CD4-positive, alpha-beta memory T cell (primary cell): ENCODE measurements at regions not wholly inside any gene's neighbourhood (a gene's known extent, or its start where the extent isn't known, plus 50 kb on each side); places are given as distances from the start of the nearest gene placed in this dataset.

Experiments
- CTCF ChIA-PET: fragments of 350-600 bp; sonication (Branson Sonifier 250); formaldehyde crosslinking; loops from one replicate; lab custom pipeline; 2021; ENCODE audit warnings: inconsistent platforms; ENCODE audit not compliant: partially characterized antibody; lab: Charles Lee
- POLR2A ChIA-PET: fragments of 350-600 bp; sonication (Branson Sonifier 250); formaldehyde crosslinking; loops from one replicate; lab custom pipeline; 2021; ENCODE audit not compliant: partially characterized antibody; lab: Charles Lee
- DNase-seq, 5 donors: peaks; one replicate each; pipeline versions ENCODE4 v3.0.0 to v3.0.0-alpha.2; 2020 to 2022; ENCODE audit warnings: mixed read lengths in 1 of 5
- H3K27ac ChIP-seq: one replicate; pipeline ENCODE4 v1.7.0; 2013; ENCODE audit warnings: low read depth, low read length
- H3K27me3 ChIP-seq: 2 replicates; pipeline ENCODE4 v1.7.0; 2013; ENCODE audit warnings: mild to moderate bottlenecking, low read length, moderate library complexity; ENCODE audit not compliant: insufficient read depth
- H3K36me3 ChIP-seq: 2 replicates; pipeline ENCODE4 v1.7.0; 2013; ENCODE audit warnings: mild to moderate bottlenecking, low read length, moderate library complexity; ENCODE audit not compliant: insufficient read depth
- H3K4me1 ChIP-seq: 2 replicates; pipeline ENCODE4 v1.7.0; 2013; ENCODE audit warnings: mild to moderate bottlenecking, low read length, moderate library complexity; ENCODE audit not compliant: insufficient read depth
- H3K4me3 ChIP-seq, 2 donors: one replicate each; pipeline ENCODE4 v1.7.0; 2013; ENCODE audit warnings: low read length in 2 of 2, mild to moderate bottlenecking in 1 of 2
- H3K9me3 ChIP-seq, 2 donors: one replicate each; pipeline ENCODE4 v1.7.0; 2013; ENCODE audit warnings: low read length in 2 of 2, control low read depth in 1 of 2; ENCODE audit not compliant: control insufficient read depth in 1 of 2
- H3K27ac Mint-ChIP-seq, 7 donors: one replicate each; pipeline ENCODE4 v1.8.0; 2020 to 2021; ENCODE audit warnings: mixed read lengths in 7 of 7, mild to moderate bottlenecking in 6 of 7, inconsistent platforms in 3 of 7, moderate library complexity in 3 of 7
- H3K27me3 Mint-ChIP-seq, 2 donors: one replicate each; pipeline ENCODE4 v1.8.0; 2020 to 2021; ENCODE audit warnings: mixed read lengths in 2 of 2
- H3K36me3 Mint-ChIP-seq, 2 donors: one replicate each; pipeline ENCODE4 v1.8.0; 2020 to 2021; ENCODE audit warnings: mixed read lengths in 2 of 2, inconsistent platforms in 1 of 2, mild to moderate bottlenecking in 1 of 2
- H3K4me1 Mint-ChIP-seq, 4 donors: one replicate each; pipeline ENCODE4 v1.8.0; 2020 to 2021; ENCODE audit warnings: mixed read lengths in 4 of 4, mild to moderate bottlenecking in 1 of 4
- H3K4me3 Mint-ChIP-seq, 8 donors: one replicate each; pipeline ENCODE4 v1.8.0; 2020 to 2021; ENCODE audit warnings: mixed read lengths in 8 of 8, mild to moderate bottlenecking in 7 of 8, moderate library complexity in 6 of 8, inconsistent platforms in 3 of 8
- H3K9me3 Mint-ChIP-seq, 8 donors: one replicate each; pipeline ENCODE4 v1.8.0; 2020 to 2021; ENCODE audit warnings: mixed read lengths in 8 of 8, mild to moderate bottlenecking in 5 of 8, inconsistent platforms in 3 of 8, moderate library complexity in 1 of 8
- intact Hi-C: fragments of 100-400 bp; cut with micrococcal nuclease; formaldehyde crosslinking; loops from one replicate; pipeline ENCODE4 v1.15.1; 2023

DNA sequence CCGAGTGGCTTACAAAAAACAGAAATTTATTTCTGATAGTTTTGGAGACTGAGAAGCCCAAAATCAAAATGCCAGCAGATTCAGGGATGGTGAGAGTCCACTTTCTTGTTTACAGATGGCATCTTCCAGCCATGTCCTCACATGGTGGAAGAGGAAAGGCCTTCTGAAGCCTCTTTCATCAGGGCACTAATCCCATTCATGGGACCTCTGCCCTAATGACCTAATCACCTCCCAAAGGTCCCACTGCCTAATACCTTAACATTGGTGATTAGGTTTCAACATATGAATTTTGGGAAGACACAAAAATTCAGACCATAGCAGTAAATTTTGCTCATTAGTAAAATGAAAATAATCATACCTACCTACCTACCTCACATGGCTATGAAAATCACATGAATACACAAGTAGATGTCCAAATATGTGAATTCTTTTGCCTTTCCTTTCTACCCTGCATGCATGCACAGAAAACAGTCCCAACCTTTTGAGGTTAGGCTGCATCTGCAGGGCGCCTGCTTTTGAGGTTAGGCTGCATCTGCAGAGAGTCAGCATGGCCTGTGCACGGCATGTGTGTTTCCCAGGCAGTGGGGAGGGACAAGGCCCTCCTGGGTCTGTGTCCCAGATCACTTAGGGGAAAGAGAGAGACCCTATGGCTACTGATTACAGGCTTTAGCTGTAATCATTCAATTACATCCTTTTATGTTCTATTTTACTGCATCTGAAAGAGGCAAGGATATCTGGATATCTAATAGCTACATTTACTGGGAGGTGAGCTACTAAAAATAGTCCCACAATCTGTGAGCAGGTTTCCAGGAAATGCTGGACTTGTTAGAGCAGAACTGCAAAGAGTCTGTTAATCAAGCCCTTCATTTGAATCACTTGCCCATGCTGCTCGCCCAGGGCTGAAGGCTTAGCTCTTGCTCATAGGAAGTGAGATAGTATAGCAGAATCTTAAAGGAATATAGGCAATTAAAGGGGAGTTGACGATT lies 497.7 kb upstream of the MARCKS start:
- CTCF ChIA-PET = no interaction called here
- no peaks in the 10 kb centered on the region for H3K4me1 ChIP-seq
- no peak overlapping the region for H3K27ac ChIP-seq
- no peaks in the 10 kb centered on the region for H3K27me3 ChIP-seq
- intact Hi-C loops = no loop called here
- no peak overlapping the region for H3K4me3 ChIP-seq
- Mint-ChIP-seq H3K27me3 (no peaks in the 10 kb centered on the region), H3K4me3 (no peak overlapping the region), H3K9me3 (peaks cover 0 to 2% (median 0%) of the 10 kb centered on the region in 8 donors), H3K27ac (no peak overlapping the region), H3K4me1 (no peaks in the 10 kb centered on the region), H3K36me3 (no peaks in the 10 kb centered on the region)
- H3K36me3 ChIP-seq = no peaks in the 10 kb centered on the region
- POLR2A ChIA-PET = no interaction called here
- DNase-seq = no peak
- H3K9me3 ChIP-seq = no peaks in the 10 kb centered on the region

DNA sequence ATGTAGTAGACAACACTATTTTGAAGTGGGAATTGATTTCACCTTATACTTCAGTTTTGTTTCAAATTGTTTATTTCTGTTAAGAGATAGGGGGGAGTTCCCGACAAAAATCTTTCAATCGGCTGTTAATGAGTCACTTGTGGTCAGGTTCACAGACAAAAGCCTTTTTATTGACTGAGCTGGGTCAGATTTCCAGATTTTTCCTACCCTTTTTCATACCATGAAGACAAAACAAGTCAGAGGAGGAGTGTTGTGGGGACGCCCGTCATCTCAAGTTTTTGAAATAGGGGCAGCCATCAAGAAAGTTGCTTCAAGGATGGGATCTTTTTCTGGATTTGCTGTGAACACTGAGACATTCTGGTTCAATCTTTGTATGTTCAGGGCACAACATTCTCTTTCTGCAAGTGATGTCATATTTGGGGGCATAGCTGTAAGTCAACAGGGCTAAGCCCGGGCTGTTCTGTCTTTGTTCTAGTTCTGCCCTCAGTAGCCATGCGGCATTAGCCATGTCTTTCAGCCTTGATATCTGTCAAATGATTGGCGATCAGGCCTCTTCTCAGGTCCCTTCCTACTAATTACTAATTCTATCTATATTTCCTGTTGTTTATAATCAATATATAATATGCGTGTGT lies 496.0 kb upstream of the MARCKS start:
- Mint-ChIP-seq H3K27me3 (no peaks in the 10 kb centered on the region), H3K4me3 (no peak overlapping the region), H3K36me3 (no peaks in the 10 kb centered on the region), H3K9me3 (peaks cover 0 to 2% (median 0%) of the 10 kb centered on the region in 8 donors), H3K4me1 (no peaks in the 10 kb centered on the region), H3K27ac (no peak overlapping the region)
- no peak for DNase-seq
- no peak overlapping the region for H3K4me3 ChIP-seq
- intact Hi-C loops = no loop called here
- no peak overlapping the region for H3K27ac ChIP-seq
- no peaks in the 10 kb centered on the region for H3K27me3 ChIP-seq
- H3K4me1 ChIP-seq = no peaks in the 10 kb centered on the region
- no peaks in the 10 kb centered on the region for H3K9me3 ChIP-seq
- ChIA-PET CTCF (no interaction called here), POLR2A (no interaction called here)
- no peaks in the 10 kb centered on the region for H3K36me3 ChIP-seq

DNA sequence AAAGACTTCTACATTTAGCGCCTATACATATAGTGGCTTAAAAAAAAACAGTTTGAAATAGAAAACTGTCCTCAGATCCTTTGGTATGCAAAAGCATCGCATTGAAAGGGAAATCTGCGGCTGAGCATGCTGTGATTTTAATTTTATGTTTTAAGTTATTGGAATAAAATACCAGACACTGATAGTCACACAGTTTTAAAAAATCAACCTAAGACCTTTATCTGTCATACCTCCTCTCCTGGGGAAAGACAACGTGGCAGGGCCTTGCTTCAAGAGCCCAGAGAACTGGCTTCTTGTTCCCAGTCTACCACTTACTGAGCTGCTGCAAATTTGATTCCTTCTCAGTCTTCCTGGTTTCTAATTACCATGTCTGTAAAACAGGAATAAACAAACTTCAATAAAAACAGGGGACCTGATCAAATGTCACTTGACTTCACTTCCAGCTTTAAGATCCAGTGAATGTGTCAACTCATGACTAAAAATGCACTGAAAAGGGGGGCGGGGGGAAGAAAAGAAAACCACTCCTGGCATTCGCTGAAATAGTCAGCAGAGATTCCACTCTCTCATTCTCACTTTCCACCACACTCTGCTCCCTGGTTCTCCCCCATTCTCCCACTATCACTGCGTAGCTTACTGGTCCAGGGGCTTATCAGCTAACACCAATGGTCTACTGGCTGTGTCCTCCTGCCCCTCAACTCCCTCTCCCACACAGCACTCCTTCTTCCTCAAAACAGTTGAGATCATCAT lies 494.7 kb upstream of the MARCKS start:
- H3K36me3 ChIP-seq = no peaks in the 10 kb centered on the region
- intact Hi-C loops = no loop called here
- Mint-ChIP-seq H3K9me3 (peaks cover 0 to 2% (median 0%) of the 10 kb centered on the region in 8 donors), H3K27ac (peak overlapping the region in 1 of 7 donors; percentile 23), H3K27me3 (no peaks in the 10 kb centered on the region), H3K4me3 (no peak overlapping the region), H3K4me1 (no peaks in the 10 kb centered on the region), H3K36me3 (no peaks in the 10 kb centered on the region)
- POLR2A ChIA-PET = no interaction called here
- H3K9me3 ChIP-seq = no peaks in the 10 kb centered on the region
- no peak overlapping the region for H3K27ac ChIP-seq
- DNase-seq = no peak
- CTCF ChIA-PET = interaction anchor here (0.6 to 0.9 kb wide), 2 partner anchors 9 to 367 kb away, joined by 3 to 4 read pairs; no protein-coding TSS in a partner anchor
- H3K27me3 ChIP-seq = no peaks in the 10 kb centered on the region
- H3K4me3 ChIP-seq = no peak overlapping the region
- no peaks in the 10 kb centered on the region for H3K4me1 ChIP-seq

DNA sequence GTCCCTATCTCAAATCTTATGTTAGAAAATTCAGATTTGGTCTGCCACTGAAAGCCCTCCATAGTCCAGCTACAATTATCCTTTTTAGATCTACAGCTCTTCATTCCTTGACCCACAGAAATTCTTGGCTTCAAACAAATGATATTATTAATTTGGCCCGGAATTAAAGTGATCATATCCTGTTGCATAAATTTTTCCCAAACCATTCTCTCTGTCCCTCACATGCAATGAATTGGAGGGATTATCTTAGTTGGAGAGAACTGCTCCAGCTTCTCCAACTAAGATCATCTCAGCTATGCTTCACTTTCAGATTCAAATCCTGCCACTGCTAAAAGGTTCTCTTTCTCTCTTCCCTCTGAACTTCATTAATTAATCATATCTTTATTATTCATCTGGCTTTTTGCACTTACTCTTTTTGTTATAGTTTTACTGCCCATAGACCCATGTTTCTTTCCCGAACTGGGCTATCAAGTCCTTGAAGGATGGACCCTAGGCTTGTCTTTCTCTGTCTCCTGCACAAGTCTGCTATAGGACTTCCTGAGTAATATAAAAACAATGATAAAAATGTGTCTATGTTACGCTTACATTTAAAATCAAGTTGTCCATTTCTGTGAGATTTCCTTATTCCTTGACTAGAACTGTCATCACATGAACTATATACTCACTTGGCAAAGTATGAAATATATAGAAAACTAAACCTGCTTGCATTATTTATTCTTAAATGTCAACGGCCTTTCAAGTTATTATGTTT lies 493.9 kb upstream of the MARCKS start:
- no peaks in the 10 kb centered on the region for H3K27me3 ChIP-seq
- no peaks in the 10 kb centered on the region for H3K27me3 Mint-ChIP-seq
- H3K9me3 ChIP-seq = no peaks in the 10 kb centered on the region
- ChIA-PET CTCF (interaction anchor here (0.9 kb wide), 1 partner anchor 8 kb away, joined by 3 read pairs; no protein-coding TSS in a partner anchor), POLR2A (no interaction called here)
- H3K4me3 ChIP-seq = no peak overlapping the region
- H3K27ac Mint-ChIP-seq = peak overlapping the region in 1 of 7 donors; percentile 23
- intact Hi-C loops = no loop called here
- no peak for DNase-seq
- H3K36me3 ChIP-seq = no peaks in the 10 kb centered on the region
- H3K4me1 ChIP-seq = no peaks in the 10 kb centered on the region
- H3K4me3 Mint-ChIP-seq = no peak overlapping the region
- H3K36me3 Mint-ChIP-seq = no peaks in the 10 kb centered on the region
- no peak overlapping the region for H3K27ac ChIP-seq
- H3K4me1 Mint-ChIP-seq = no peaks in the 10 kb centered on the region
- peaks cover 0 to 2% (median 0%) of the 10 kb centered on the region in 8 donors for H3K9me3 Mint-ChIP-seq

DNA sequence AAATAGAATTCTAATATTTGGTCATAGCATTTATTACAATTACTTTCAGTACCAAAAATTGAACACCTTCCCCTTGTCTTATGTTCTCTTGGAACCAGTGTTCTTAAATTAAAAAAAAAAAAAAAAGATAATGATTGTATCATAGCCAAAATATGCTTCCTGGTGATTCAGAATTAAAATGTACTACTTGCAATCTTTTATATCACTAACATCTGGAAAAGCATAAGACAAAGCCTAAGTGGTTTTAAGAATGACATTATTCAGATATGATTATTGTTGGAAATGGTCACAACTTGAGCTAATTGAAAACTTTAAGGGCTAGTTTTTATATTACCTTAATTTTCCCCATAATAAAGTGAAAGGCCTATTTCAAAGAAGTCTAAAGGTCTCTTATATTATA lies 493.3 kb upstream of the MARCKS start:
- ChIA-PET POLR2A (no interaction called here), CTCF (no interaction called here)
- no peaks in the 10 kb centered on the region for H3K27me3 ChIP-seq
- intact Hi-C loops = no loop called here
- no peaks in the 10 kb centered on the region for H3K4me1 ChIP-seq
- Mint-ChIP-seq H3K9me3 (peaks cover 0 to 2% (median 0%) of the 10 kb centered on the region in 8 donors), H3K4me3 (no peak overlapping the region), H3K36me3 (no peaks in the 10 kb centered on the region), H3K27ac (no peak overlapping the region), H3K4me1 (no peaks in the 10 kb centered on the region), H3K27me3 (no peaks in the 10 kb centered on the region)
- no peaks in the 10 kb centered on the region for H3K9me3 ChIP-seq
- H3K36me3 ChIP-seq = no peaks in the 10 kb centered on the region
- no peak overlapping the region for H3K4me3 ChIP-seq
- H3K27ac ChIP-seq = no peak overlapping the region
- no peak for DNase-seq

DNA sequence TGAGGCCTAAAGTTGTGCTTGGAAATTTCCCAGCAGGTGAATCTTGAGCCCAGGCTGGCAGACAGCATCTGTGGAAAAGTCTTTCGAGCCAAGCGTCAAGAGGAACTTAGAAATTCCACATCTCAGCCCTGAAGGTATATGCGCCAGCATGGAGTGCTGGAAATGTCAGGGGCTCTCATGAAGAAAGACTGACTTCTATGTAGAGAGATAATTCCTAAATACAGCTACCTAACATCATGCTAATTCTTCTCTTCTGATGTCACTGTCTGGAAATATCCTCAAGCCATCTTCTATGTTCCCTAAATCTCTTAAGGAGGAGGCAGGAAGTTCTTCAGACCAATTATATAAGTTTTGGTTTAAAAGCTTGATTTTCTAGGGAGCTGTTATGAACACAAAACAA lies 492.4 kb upstream of the MARCKS start:
- no peaks in the 10 kb centered on the region for H3K9me3 ChIP-seq
- Mint-ChIP-seq H3K4me3 (no peak overlapping the region), H3K9me3 (peaks cover 0 to 2% (median 0%) of the 10 kb centered on the region in 8 donors), H3K4me1 (no peaks in the 10 kb centered on the region), H3K27ac (no peak overlapping the region), H3K27me3 (no peaks in the 10 kb centered on the region), H3K36me3 (no peaks in the 10 kb centered on the region)
- no peak for DNase-seq
- H3K4me3 ChIP-seq = no peak overlapping the region
- no peak overlapping the region for H3K27ac ChIP-seq
- no peaks in the 10 kb centered on the region for H3K4me1 ChIP-seq
- H3K36me3 ChIP-seq = no peaks in the 10 kb centered on the region
- ChIA-PET CTCF (no interaction called here), POLR2A (no interaction called here)
- no peaks in the 10 kb centered on the region for H3K27me3 ChIP-seq
- intact Hi-C loops = no loop called here
